Liver (tissue), 7 donors: ENCODE measurements at regions not wholly inside any gene's neighbourhood (a gene's known extent, or its start where the extent isn't known, plus 50 kb on each side); places are given as distances from the start of the nearest gene placed in this dataset.

Experiments
- DNase-seq: peaks from one replicate; pipeline ENCODE4 v3.0.0-alpha.2; 2017; ENCODE audit warnings: low spot score
- H3K27ac ChIP-seq, 2 donors: one replicate each; pipeline ENCODE4 v1.7.0; 2013; ENCODE audit warnings: inconsistent platforms in 2 of 2, low read length in 2 of 2, control low read depth in 1 of 2, low read depth in 1 of 2, mild to moderate bottlenecking in 1 of 2
- H3K27me3 ChIP-seq, 4 donors: one replicate each; pipeline versions ENCODE4 v1.6.1 to v1.7.0; 2013; ENCODE audit warnings: low read length in 3 of 4, inconsistent platforms in 1 of 4, mild to moderate bottlenecking in 1 of 4, moderate library complexity in 1 of 4; ENCODE audit not compliant: control insufficient read depth in 4 of 4, insufficient read depth in 4 of 4
- H3K36me3 ChIP-seq, 4 donors: one replicate each; pipeline versions ENCODE4 v1.6.1 to v1.7.0; 2013; ENCODE audit warnings: low read length in 3 of 4, mild to moderate bottlenecking in 3 of 4, low read depth in 1 of 4, moderate library complexity in 1 of 4; ENCODE audit not compliant: control insufficient read depth in 4 of 4, insufficient read depth in 3 of 4
- H3K4me1 ChIP-seq, 4 donors: one replicate each; pipeline versions ENCODE4 v1.6.1 to v1.7.0; 2013; ENCODE audit warnings: low read length in 3 of 4, mild to moderate bottlenecking in 3 of 4, moderate library complexity in 1 of 4; ENCODE audit not compliant: control insufficient read depth in 4 of 4, insufficient read depth in 4 of 4
- H3K4me3 ChIP-seq, 3 donors: one replicate each; pipeline versions ENCODE4 v1.6.1 to v1.7.0; 2013; ENCODE audit warnings: low read length in 3 of 3, control low read depth in 1 of 3, low read depth in 1 of 3, mild to moderate bottlenecking in 1 of 3
- H3K9ac ChIP-seq, 2 donors: one replicate each; pipeline ENCODE4 v1.7.0; 2013; ENCODE audit warnings: low read length in 2 of 2, mild to moderate bottlenecking in 2 of 2, moderate library complexity in 2 of 2, control low read depth in 1 of 2, low read depth in 1 of 2
- H3K9me3 ChIP-seq, 4 donors: one replicate each; pipeline versions ENCODE4 v1.6.1 to v1.7.0; 2013; ENCODE audit warnings: low read length in 3 of 4; ENCODE audit not compliant: control insufficient read depth in 4 of 4
- ATF3 ChIP-seq: IDR thresholded peaks from 2 replicates; pipeline ENCODE4 v1.6.1; 2016; ENCODE audit warnings: antibody characterized with exemption
- FOXA1 ChIP-seq: IDR thresholded peaks from 2 replicates; pipeline ENCODE4 v1.6.1; 2016; ENCODE audit warnings: antibody characterized with exemption
- FOXA2 ChIP-seq: IDR thresholded peaks from 2 replicates; pipeline ENCODE4 v1.6.1; 2016; ENCODE audit warnings: antibody characterized with exemption
- GABPA ChIP-seq, 2 donors: IDR thresholded peaks in 1 of 2; conservative IDR thresholded peaks in 1 of 2; 2 replicates each; pipeline ENCODE4 v1.6.1; 2016; ENCODE audit warnings: antibody characterized with exemption in 2 of 2, mild to moderate bottlenecking in 1 of 2, moderate library complexity in 1 of 2
- HNF4A ChIP-seq, 2 donors: conservative IDR thresholded peaks; 2 replicates each; pipeline ENCODE4 v1.6.1; 2016; ENCODE audit warnings: antibody characterized with exemption in 2 of 2, mild to moderate bottlenecking in 2 of 2
- JUND ChIP-seq, 2 donors: IDR thresholded peaks; 2 replicates each; pipeline ENCODE4 v1.6.1; 2016; ENCODE audit warnings: antibody characterized with exemption in 2 of 2
- REST ChIP-seq: IDR thresholded peaks from 2 replicates; pipeline ENCODE4 v1.6.1; 2016; ENCODE audit warnings: antibody characterized with exemption, mild to moderate bottlenecking
- YY1 ChIP-seq: IDR thresholded peaks from 2 replicates; pipeline ENCODE4 v1.6.1; 2016; ENCODE audit warnings: antibody characterized with exemption, mild to moderate bottlenecking
- ZBTB33 ChIP-seq: IDR thresholded peaks from 2 replicates; pipeline ENCODE4 v1.6.1; 2016; ENCODE audit warnings: antibody characterized with exemption
- WGBS: extraction: QIAGEN DNeasy Blood & Tissue Kit; methylation state at CpG from one replicate; pipeline ENCODE4 v1.1.7; 2013; 5-methylcytosine and 5-hydroxymethylcytosine counted together
- donor health status: healthy.
- donor health status: healthy.
- donor health status: healthy.
- donor health status: healthy.

GRCh38 chr11:23570828-23571227, 710.6 kb upstream of the CCDC179 start:
- Histone ChIP-seq H3K36me3 (no peaks in the 10 kb centered on the region), H3K27me3 (no peaks in the 10 kb centered on the region), H3K4me3 (peak overlapping the region in 1 of 3 donors; percentile 54), H3K9ac (no peak overlapping the region), H3K27ac (no peak overlapping the region), H3K9me3 (no peaks in the 10 kb centered on the region), H3K4me1 (no peaks in the 10 kb centered on the region)
- TF ChIP-seq ZBTB33 (no peak), FOXA2 (no peak), REST (no peak), YY1 (no peak)
- no peak for DNase-seq

- H3K9ac ChIP-seq: no peak overlapping the region
- TF ChIP-seq GABPA (IDR thresholded peaks at IDR 0.05 in 1 of 2, conservative IDR thresholded peaks at IDR 0.05 in 1 of 2) (no peak), FOXA2 (no peak), HNF4A (conservative IDR thresholded peaks at IDR 0.05) (no peak), REST (no peak), FOXA1 (no peak), ZBTB33 (no peak), ATF3 (no peak), JUND (IDR thresholded peaks at IDR 0.05) (no peak)
- DNase-seq: no peak
- no peaks in the 10 kb centered on the region for H3K9me3 ChIP-seq
- no peaks in the 10 kb centered on the region for H3K27me3 ChIP-seq
- H3K4me3 ChIP-seq: no peak overlapping the region
- 45% methylated on average over 1 of the region's 1 CpG for WGBS
- H3K27ac ChIP-seq: no peak overlapping the region
- no peaks in the 10 kb centered on the region for H3K36me3 ChIP-seq
- no peaks in the 10 kb centered on the region for H3K4me1 ChIP-seq
Observed at GRCh38 chr11:23573429-23573828, 713.2 kb upstream of the CCDC179 start.
